ENCODE measurements at regions not wholly inside any gene's neighbourhood (a gene's known extent, or its start where the extent isn't known, plus 50 kb on each side); places are given as distances from the start of the nearest gene placed in this dataset.
"Not testable (repeated sequence)": the region's sequence is repeated elsewhere in the genome, so short reads cannot be mapped to it uniquely, and the experiment has no call there.

- DNase-seq, result peak; percentile 89
These were observed 334.4 kb downstream of the SRGAP2C start for GRCh38 chr1:121519042-121519755.

- peak; percentile 76 for DNase-seq
These were observed 335.0 kb downstream of the SRGAP2C start for GRCh38 chr1:121519756-121520286.

GRCh38 chr1:121522061-121522759 is 337.4 kb downstream of the SRGAP2C start:
- DNase-seq, result no peak

- not testable (repeated sequence) for DNase-seq
These were observed 338.3 kb downstream of the SRGAP2C start for GRCh38 chr1:121523112-121523511.

- no peak for DNase-seq
These were observed 340.6 kb downstream of the SRGAP2C start for GRCh38 chr1:121525355-121525754.

- DNase-seq, result not testable (repeated sequence)
These were observed 344.2 kb downstream of the SRGAP2C start for GRCh38 chr1:121528958-121529357.

GRCh38 chr1:121530026-121530425 is 345.3 kb downstream of the SRGAP2C start:
- DNase-seq, result not testable (repeated sequence)

- not testable (repeated sequence) for DNase-seq
These were observed 347.0 kb downstream of the SRGAP2C start for GRCh38 chr1:121531747-121532146.

GRCh38 chr1:121538148-121538547 is 353.4 kb downstream of the SRGAP2C start:
- not testable (repeated sequence) for DNase-seq

- DNase-seq, result no peak
These were observed 354.3 kb downstream of the SRGAP2C start for GRCh38 chr1:121538943-121539575.

GRCh38 chr1:121543988-121544387 is 359.2 kb downstream of the SRGAP2C start:
- DNase-seq, result not testable (repeated sequence)

- no peak for DNase-seq
These were observed 359.7 kb downstream of the SRGAP2C start for GRCh38 chr1:121544500-121544899.

GRCh38 chr1:121545899-121546298 is 361.1 kb downstream of the SRGAP2C start:
- DNase-seq, result not testable (repeated sequence)

GRCh38 chr1:121546830-121547591 is 362.2 kb downstream of the SRGAP2C start:
- DNase-seq, result no peak

GRCh38 chr1:121547726-121548125 is 363.0 kb downstream of the SRGAP2C start:
- DNase-seq, result not testable (repeated sequence)

GRCh38 chr1:121550817-121551216 is 366.0 kb downstream of the SRGAP2C start:
- not testable (repeated sequence) for DNase-seq

- DNase-seq, result not testable (repeated sequence)
These were observed 366.7 kb downstream of the SRGAP2C start for GRCh38 chr1:121551491-121551890.

- not testable (repeated sequence) for DNase-seq
These were observed 371.8 kb downstream of the SRGAP2C start for GRCh38 chr1:121556560-121556959.

GRCh38 chr1:121558034-121558433 is 373.3 kb downstream of the SRGAP2C start:
- not testable (repeated sequence) for DNase-seq

GRCh38 chr1:121558514-121558913 is 373.7 kb downstream of the SRGAP2C start:
- no peak for DNase-seq

GRCh38 chr1:121566346-121566745 is 381.6 kb downstream of the SRGAP2C start:
- no peak for DNase-seq

GRCh38 chr1:121569428-121569827 is 384.7 kb downstream of the SRGAP2C start:
- DNase-seq, result no peak

Data from right kidney (tissue), 1 donor.